ENCODE measurements at regions not wholly inside any gene's neighbourhood (a gene's known extent, or its start where the extent isn't known, plus 50 kb on each side); places are given as distances from the start of the nearest gene placed in this dataset.

GRCh38 chr9:78691542-78691941, 394.6 kb downstream of the PSAT1 start:
- TF ChIP-seq EZH2 (IDR thresholded peaks at IDR 0.05; ENCODE audit: insufficient read depth, poor library complexity, severe bottlenecking) (no peak), EZH2phosphoT487 (IDR thresholded peaks at IDR 0.05; ENCODE audit: insufficient read depth, low read depth) (no peak)

Measured in GM23248 (cell line).